ENCODE measurements at regions not wholly inside any gene's neighbourhood (a gene's known extent, or its start where the extent isn't known, plus 50 kb on each side); places are given as distances from the start of the nearest gene placed in this dataset.

- no peak overlapping the region for H3K27ac Mint-ChIP-seq
- DNase-seq (ENCODE audit: low spot score) = no peak
- H3K9me3 Mint-ChIP-seq = no peaks in the 10 kb centered on the region
- no peaks in the 10 kb centered on the region for H3K4me1 Mint-ChIP-seq (ENCODE audit: low read depth)
- intact Hi-C loops (cut with micrococcal nuclease) = no loop called here
- H3K27me3 Mint-ChIP-seq (ENCODE audit: insufficient read depth) = peaks cover 4% of the 10 kb centered on the region
- no peak overlapping the region for H3K4me3 Mint-ChIP-seq
- no peaks in the 10 kb centered on the region for H3K36me3 Mint-ChIP-seq (ENCODE audit: low read depth)
These were observed 407.9 kb downstream of the HNRNPD start for GRCh38 chr4:81965911-81966310.

DNA sequence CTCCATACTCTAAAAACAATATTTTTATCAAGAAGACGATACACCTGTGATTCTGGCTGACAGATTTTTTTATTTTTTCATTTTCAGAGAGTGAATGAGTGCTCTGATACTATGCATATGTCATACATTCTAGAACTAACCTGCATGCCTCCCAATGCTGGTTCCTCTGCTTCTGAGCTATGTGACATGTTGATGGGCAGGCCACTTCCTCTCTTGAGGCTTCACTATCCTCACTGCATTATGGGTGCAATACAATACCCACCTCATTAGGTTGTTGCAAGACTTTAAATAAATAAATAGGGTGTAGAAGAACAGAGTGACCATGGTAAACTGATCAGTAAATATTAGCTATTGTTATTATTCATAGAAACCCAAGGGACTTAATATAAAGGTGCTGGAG is 408.3 kb downstream of the HNRNPD start:
- no peak overlapping the region for H3K27ac Mint-ChIP-seq
- no peaks in the 10 kb centered on the region for H3K9me3 Mint-ChIP-seq
- no peak for DNase-seq (ENCODE audit: low spot score)
- intact Hi-C loops (cut with micrococcal nuclease) = no loop called here
- H3K4me1 Mint-ChIP-seq (ENCODE audit: low read depth) = no peaks in the 10 kb centered on the region
- H3K4me3 Mint-ChIP-seq = no peak overlapping the region
- peaks cover 4% of the 10 kb centered on the region for H3K27me3 Mint-ChIP-seq (ENCODE audit: insufficient read depth)
- no peaks in the 10 kb centered on the region for H3K36me3 Mint-ChIP-seq (ENCODE audit: low read depth)

GRCh38 chr4:81963763-81964020 is 410.1 kb downstream of the HNRNPD start:
- Mint-ChIP-seq H3K4me1 (ENCODE audit: low read depth) (no peaks in the 10 kb centered on the region), H3K27ac (no peak overlapping the region), H3K36me3 (ENCODE audit: low read depth) (no peaks in the 10 kb centered on the region), H3K4me3 (no peak overlapping the region), H3K9me3 (no peaks in the 10 kb centered on the region), H3K27me3 (ENCODE audit: insufficient read depth) (peaks cover 6% of the 10 kb centered on the region)
- DNase-seq (ENCODE audit: low spot score) = no peak
- intact Hi-C loops (cut with micrococcal nuclease) = no loop called here

DNA sequence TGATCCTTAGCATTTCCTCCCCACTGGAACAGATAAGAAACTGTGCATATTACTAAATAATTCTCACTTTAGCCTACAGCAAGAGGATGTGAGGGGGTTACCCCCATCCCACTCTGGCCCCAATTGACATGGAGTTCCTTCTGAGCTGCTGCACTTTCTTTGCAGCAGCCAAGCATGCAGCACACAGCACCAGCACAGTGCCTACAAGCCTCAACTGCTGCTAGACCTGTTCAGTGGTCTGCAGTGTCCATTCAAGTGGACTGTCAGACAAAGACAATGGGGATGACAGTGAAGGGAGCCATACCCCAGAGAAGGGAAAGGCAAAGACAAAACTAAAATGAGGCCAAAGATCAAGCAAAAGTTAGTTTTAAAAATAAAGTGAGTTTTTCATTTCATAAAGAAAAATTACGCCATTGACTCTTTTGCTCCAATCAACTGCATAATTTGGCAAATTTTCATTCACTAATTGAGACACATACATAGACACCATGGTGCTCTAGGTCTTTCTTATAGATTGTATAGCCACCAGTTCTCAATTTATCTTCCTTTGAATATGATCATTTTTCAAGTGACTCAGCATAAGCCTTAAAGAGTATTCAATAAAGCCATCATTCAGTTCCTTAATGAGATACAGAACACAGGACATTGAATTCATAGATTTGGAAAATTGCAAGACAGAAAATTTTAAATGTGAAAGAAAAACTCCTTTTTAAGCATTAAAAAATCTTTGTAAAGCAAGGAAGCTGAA is 410.6 kb downstream of the HNRNPD start:
- Mint-ChIP-seq H3K9me3 (no peaks in the 10 kb centered on the region), H3K27me3 (ENCODE audit: insufficient read depth) (peaks cover 6% of the 10 kb centered on the region), H3K27ac (no peak overlapping the region), H3K4me1 (ENCODE audit: low read depth) (no peaks in the 10 kb centered on the region), H3K4me3 (no peak overlapping the region), H3K36me3 (ENCODE audit: low read depth) (no peaks in the 10 kb centered on the region)
- no peak for DNase-seq (ENCODE audit: low spot score)
- intact Hi-C loops (cut with micrococcal nuclease) = no loop called here

- Mint-ChIP-seq H3K27me3 (ENCODE audit: insufficient read depth) (peaks cover 4% of the 10 kb centered on the region), H3K36me3 (ENCODE audit: low read depth) (no peaks in the 10 kb centered on the region), H3K9me3 (no peaks in the 10 kb centered on the region), H3K4me3 (no peak overlapping the region), H3K27ac (no peak overlapping the region), H3K4me1 (ENCODE audit: low read depth) (no peaks in the 10 kb centered on the region)
- no peak for DNase-seq (ENCODE audit: low spot score)
- intact Hi-C loops (cut with micrococcal nuclease) = no loop called here
These were observed 412.8 kb downstream of the HNRNPD start for GRCh38 chr4:81960961-81961360.

GRCh38 chr4:81954271-81954670 is 419.5 kb downstream of the HNRNPD start:
- Mint-ChIP-seq H3K9me3 (no peaks in the 10 kb centered on the region), H3K4me1 (ENCODE audit: low read depth) (no peaks in the 10 kb centered on the region), H3K4me3 (no peak overlapping the region), H3K36me3 (ENCODE audit: low read depth) (no peaks in the 10 kb centered on the region), H3K27ac (no peak overlapping the region), H3K27me3 (ENCODE audit: insufficient read depth) (peaks cover 4% of the 10 kb centered on the region)
- no peak for DNase-seq (ENCODE audit: low spot score)
- intact Hi-C loops (cut with micrococcal nuclease) = no loop called here

GRCh38 chr4:81951891-81952455 is 421.8 kb downstream of the HNRNPD start:
- no peaks in the 10 kb centered on the region for H3K36me3 Mint-ChIP-seq (ENCODE audit: low read depth)
- peaks cover 7% of the 10 kb centered on the region for H3K27me3 Mint-ChIP-seq (ENCODE audit: insufficient read depth)
- no peak overlapping the region for H3K27ac Mint-ChIP-seq
- no peak overlapping the region for H3K4me3 Mint-ChIP-seq
- intact Hi-C loops (cut with micrococcal nuclease) = no loop called here
- H3K9me3 Mint-ChIP-seq = no peaks in the 10 kb centered on the region
- no peaks in the 10 kb centered on the region for H3K4me1 Mint-ChIP-seq (ENCODE audit: low read depth)
- DNase-seq (ENCODE audit: low spot score) = no peak

DNA sequence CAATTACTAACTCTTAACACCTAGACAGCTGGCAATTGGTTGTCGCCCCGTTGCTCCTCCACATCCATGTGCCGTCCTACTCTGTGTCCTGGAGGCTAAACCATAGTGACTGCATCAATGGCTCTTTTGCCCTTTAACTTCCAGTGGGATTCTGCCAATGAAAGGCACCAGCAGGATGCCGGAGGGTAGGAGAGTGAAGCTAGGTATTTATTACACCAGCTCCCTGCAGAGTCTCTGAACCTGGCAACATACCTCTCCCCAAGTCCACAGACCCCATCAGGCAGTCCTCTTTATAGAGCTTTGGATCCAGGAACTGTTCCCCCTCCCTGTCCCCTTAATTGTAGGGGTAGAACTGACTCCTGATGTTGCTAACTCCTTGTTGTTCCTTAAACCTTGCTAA is 426.8 kb downstream of the HNRNPD start:
- H3K27me3 Mint-ChIP-seq (ENCODE audit: insufficient read depth) = peaks cover 9% of the 10 kb centered on the region
- H3K4me1 Mint-ChIP-seq (ENCODE audit: low read depth) = no peaks in the 10 kb centered on the region
- H3K27ac Mint-ChIP-seq = no peak overlapping the region
- no peak overlapping the region for H3K4me3 Mint-ChIP-seq
- no peak for DNase-seq (ENCODE audit: low spot score)
- no peaks in the 10 kb centered on the region for H3K9me3 Mint-ChIP-seq
- H3K36me3 Mint-ChIP-seq (ENCODE audit: low read depth) = no peaks in the 10 kb centered on the region
- intact Hi-C loops (cut with micrococcal nuclease) = no loop called here

DNA sequence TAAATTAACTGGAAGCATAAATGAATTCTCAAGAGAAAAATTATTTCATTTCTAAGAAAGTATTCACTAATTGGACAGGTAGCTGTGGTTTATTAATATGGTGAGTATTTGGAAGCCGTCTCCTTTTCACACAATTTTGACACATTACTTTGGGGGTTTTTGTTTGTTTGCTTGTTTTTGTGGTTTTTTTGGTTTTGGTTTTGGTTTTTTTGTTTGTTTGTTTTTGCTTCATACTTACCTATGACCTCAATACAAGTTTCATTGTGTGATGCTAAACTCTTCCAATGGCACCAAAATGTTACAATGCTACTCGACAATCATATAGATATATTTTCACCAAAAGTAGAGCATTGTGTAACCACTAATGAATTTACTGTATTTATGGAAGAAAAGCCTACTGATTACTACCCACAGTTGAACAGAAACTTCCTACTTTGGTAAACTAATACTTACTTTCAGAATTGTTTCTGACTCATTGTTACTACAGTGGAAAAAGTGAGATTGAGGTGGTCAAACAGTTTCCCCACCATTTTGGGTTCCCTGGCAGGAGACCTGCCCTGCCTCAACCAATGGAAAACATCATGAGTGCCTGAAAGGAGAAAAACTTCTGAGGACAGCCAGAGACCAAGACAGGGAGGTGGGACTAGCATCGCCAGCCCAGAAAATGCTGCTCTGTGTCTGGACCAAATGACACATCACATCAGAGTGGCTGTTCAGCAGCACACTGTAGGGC is 443.1 kb downstream of the HNRNPD start:
- H3K27ac Mint-ChIP-seq = no peak overlapping the region
- H3K9me3 Mint-ChIP-seq = no peaks in the 10 kb centered on the region
- H3K4me3 Mint-ChIP-seq = no peak overlapping the region
- no peaks in the 10 kb centered on the region for H3K36me3 Mint-ChIP-seq (ENCODE audit: low read depth)
- peaks cover 1% of the 10 kb centered on the region for H3K27me3 Mint-ChIP-seq (ENCODE audit: insufficient read depth)
- H3K4me1 Mint-ChIP-seq (ENCODE audit: low read depth) = no peaks in the 10 kb centered on the region
- intact Hi-C loops (cut with micrococcal nuclease) = no loop called here
- no peak for DNase-seq (ENCODE audit: low spot score)

- intact Hi-C loops (cut with micrococcal nuclease) = no loop called here
- H3K4me1 Mint-ChIP-seq (ENCODE audit: low read depth) = peaks cover 4% of the 10 kb centered on the region
- H3K9me3 Mint-ChIP-seq = no peaks in the 10 kb centered on the region
- H3K27ac Mint-ChIP-seq = no peak overlapping the region
- H3K36me3 Mint-ChIP-seq (ENCODE audit: low read depth) = no peaks in the 10 kb centered on the region
- no peak for DNase-seq (ENCODE audit: low spot score)
- no peak overlapping the region for H3K4me3 Mint-ChIP-seq
- H3K27me3 Mint-ChIP-seq (ENCODE audit: insufficient read depth) = no peaks in the 10 kb centered on the region
These were observed 450.7 kb downstream of the HNRNPD start for GRCh38 chr4:81923140-81923539.

- intact Hi-C loops (cut with micrococcal nuclease) = no loop called here
- Mint-ChIP-seq H3K36me3 (ENCODE audit: low read depth) (no peaks in the 10 kb centered on the region), H3K9me3 (no peaks in the 10 kb centered on the region), H3K4me3 (no peak overlapping the region), H3K4me1 (ENCODE audit: low read depth) (peaks cover 4% of the 10 kb centered on the region), H3K27me3 (ENCODE audit: insufficient read depth) (peaks cover 4% of the 10 kb centered on the region), H3K27ac (no peak overlapping the region)
- DNase-seq (ENCODE audit: low spot score) = no peak
These were observed 450.6 kb upstream of the RASGEF1B start for GRCh38 chr4:81922313-81922712.

DNA sequence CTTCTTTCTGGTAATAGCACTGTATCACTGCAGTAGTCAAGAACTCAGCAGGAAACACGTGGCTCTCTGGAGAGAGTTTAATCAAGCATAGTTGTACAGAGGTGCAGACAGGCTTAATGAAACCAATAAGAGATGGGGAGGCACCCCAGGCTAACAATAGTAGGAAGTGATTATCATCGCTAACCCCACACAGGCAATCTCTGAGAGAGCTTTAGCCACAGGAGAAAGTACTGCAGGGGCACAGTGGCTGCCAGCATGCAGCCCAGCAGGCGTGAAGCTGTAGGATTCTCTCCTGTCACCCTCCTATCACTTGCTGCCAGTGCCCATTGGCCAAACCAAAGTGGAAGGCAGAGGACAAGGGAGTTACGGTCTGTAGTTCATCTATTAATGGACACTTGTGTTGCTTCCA is 450.0 kb upstream of the RASGEF1B start:
- Mint-ChIP-seq H3K27ac (no peak overlapping the region), H3K4me3 (no peak overlapping the region), H3K9me3 (no peaks in the 10 kb centered on the region), H3K36me3 (ENCODE audit: low read depth) (no peaks in the 10 kb centered on the region), H3K4me1 (ENCODE audit: low read depth) (peaks cover 4% of the 10 kb centered on the region), H3K27me3 (ENCODE audit: insufficient read depth) (peaks cover 5% of the 10 kb centered on the region)
- intact Hi-C loops (cut with micrococcal nuclease) = no loop called here
- DNase-seq (ENCODE audit: low spot score) = no peak

DNA sequence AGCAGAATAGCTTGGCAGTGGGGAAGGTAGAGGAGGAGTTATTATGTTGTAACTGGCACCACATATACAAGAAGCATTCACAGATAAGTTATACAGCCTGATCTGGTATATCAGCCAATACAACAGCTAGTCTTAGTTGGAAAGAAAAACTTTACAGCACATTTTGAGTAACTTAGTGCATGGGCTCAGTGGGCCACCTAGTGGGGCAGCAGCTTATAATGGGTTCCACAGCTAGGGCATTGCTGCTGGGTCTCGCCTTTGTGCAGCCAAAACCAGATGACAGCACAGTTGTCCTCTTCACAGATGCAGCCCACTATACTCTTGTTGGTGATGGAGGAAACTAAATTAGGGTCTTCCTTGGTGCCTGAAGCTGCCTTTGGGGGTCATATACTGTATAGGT is 448.1 kb upstream of the RASGEF1B start:
- Mint-ChIP-seq H3K4me3 (no peak overlapping the region), H3K36me3 (ENCODE audit: low read depth) (no peaks in the 10 kb centered on the region), H3K27me3 (ENCODE audit: insufficient read depth) (peaks cover 8% of the 10 kb centered on the region), H3K9me3 (no peaks in the 10 kb centered on the region), H3K4me1 (ENCODE audit: low read depth) (peaks cover 4% of the 10 kb centered on the region), H3K27ac (no peak overlapping the region)
- intact Hi-C loops (cut with micrococcal nuclease) = loop anchor here (10.0 kb wide), 1 partner anchor 285 kb away; no protein-coding TSS in a partner anchor
- DNase-seq (ENCODE audit: low spot score) = no peak

Measured in activated T-helper 1 cell treated with anti-CD3 and anti-CD28 coated beads, Interleukin-12 subunit alpha, Interleukin-12 subunit beta, Interleukin-2, Interleukin-4 antibody, amounts not matched to agents 30 ng/mL and 10 ng/mL and 1 ng/mL, durations not matched to agents 14 hours and 24 hours and 36 hours (primary cell).